DLD1 (cell line): ENCODE measurements at regions not wholly inside any gene's neighbourhood (a gene's known extent, or its start where the extent isn't known, plus 50 kb on each side); places are given as distances from the start of the nearest gene placed in this dataset.

Experiments used
- in situ Hi-C: cut with HindIII; loops from 2 replicates; pipeline ENCODE4 v1.10.0; 2017; ENCODE audit warnings: low sequenced_read_pairs

- in situ Hi-C loops, result no loop called here
Measured at GRCh38 chr2:5913711-5914395, 221.7 kb downstream of the SOX11 start.

- in situ Hi-C loops, result no loop called here
Measured at GRCh38 chr2:5914811-5915611, 222.8 kb downstream of the SOX11 start.

GRCh38 chr2:5915881-5916310, 223.7 kb downstream of the SOX11 start:
- in situ Hi-C loops, result no loop called here

GRCh38 chr2:5921081-5921642, 229.0 kb downstream of the SOX11 start:
- in situ Hi-C loops, result no loop called here

- in situ Hi-C loops, result no loop called here
Measured at GRCh38 chr2:5923957-5924945, 232.1 kb downstream of the SOX11 start.

GRCh38 chr2:5925604-5926003, 233.4 kb downstream of the SOX11 start:
- in situ Hi-C loops, result no loop called here

GRCh38 chr2:5926871-5927512, 234.8 kb downstream of the SOX11 start:
- in situ Hi-C loops, result no loop called here

DNA sequence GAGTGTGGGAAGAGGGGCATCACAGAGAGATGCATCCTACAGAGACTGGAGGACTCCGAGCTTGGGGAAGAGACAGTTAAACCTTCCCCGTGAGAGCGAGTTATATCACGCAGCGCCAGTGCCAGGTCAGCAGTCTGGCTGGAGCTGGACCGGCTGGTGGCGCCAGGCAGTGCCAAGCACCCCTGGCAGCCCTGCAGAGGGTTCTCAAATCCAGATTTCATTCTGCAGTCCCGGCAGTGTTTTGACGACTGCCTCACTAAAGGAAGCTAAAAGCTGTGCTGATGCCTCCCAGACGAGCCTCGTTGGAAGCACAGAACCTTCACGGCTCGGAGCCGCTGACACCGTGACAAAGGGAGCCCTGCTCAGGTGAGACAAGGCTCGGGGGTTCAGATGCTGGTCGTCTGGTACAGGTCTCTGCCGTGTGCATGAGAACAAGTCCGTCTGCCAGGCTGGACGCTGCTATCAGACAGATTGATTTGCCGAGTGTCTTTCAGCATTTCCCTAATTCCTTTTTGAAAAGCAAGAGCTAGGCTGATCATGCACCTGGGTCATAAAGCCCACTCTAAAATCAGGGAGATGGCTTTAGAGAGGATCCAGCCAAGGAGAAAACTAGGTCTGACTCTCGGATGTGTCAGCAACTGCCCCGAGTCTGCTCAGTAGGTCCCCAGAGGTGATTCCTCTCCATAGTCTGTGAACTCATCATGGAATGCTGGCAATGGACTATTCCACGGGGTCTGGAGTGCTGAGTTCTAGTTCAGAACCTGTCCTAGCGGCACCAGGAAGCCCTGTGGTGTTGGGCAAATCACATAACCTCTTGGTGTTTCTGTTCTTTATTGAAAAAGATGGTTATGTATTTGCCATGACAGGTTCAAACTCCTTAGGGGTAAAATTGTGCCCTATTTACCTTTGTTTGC, 240.6 kb downstream of the SOX11 start:
- in situ Hi-C loops, result no loop called here

DNA sequence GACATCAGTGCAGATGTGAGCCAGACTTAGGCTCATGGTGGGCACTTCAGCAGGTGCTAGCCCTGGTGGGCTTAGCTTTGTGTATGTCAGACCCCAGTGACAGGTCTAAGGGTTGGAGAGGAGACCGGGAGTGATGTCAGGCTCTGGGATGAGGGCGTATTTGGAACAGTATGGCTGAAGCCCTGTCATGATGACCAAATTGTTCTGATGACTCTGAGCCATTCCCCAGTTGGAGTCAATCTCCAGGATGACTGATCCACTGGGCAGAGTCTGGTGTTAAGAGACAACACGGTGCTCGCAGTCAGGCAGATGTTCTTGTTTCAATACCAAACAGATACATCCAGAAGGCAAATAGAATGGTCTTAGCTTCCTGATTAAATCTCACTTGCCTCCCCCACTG, 241.5 kb downstream of the SOX11 start:
- in situ Hi-C loops, result no loop called here

DNA sequence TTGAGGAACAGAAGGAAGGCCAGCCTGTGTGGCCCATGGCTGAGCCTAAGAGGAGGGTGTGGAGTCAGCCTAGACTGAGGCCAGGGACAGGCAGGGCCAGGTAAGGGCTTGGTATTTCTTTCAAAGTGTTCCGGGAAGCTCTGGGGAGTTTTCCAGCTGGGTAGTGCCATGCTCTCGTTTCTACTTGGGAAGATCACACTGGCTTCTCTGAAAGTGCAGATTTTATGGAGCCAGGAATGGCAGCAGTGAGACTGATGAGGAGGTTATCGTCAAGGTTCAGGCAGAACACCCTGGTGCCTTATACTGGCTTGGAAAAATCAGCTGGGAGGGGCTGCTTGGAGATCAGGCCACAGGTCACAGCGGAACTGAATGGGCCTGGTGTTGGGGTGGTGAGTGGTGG, 245.1 kb downstream of the SOX11 start:
- in situ Hi-C loops, result no loop called here

- in situ Hi-C loops, result no loop called here
Measured at GRCh38 chr2:5937851-5938565, 245.8 kb downstream of the SOX11 start.

DNA sequence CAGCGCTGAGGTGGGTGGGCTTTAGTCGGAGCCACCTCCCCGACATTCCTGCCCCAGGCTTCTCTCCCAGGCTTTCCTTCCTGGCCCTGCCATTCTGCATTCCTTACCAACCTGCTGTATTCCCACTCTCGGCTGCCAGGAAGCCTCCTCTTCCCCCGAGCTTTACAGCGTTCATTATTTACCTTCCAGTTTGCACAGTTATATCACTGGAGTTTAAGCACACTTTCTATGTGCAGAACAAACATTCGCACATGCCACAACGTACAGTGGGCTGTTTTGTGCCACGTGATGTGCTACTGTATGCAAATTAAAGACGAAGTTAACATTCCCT, 246.3 kb downstream of the SOX11 start:
- in situ Hi-C loops, result no loop called here

DNA sequence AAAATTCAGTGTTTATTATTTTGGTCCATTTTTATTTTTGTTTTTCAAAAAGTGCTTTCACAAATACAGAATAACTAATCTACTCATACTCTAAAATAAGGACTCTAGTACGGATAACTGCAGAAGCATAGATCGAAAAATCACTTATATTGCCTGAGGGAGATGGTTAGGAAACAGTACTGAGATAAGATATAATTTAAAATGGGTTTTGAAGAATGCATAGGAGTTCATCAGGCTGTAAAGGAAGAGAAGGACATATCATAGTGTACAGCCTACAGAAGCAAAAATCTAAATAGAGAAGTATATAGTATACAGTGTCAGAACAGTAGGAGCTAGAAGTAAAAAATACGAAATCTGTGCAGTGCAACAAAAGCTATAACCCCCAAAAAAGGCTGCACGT, 247.4 kb downstream of the SOX11 start:
- in situ Hi-C loops, result no loop called here

- in situ Hi-C loops, result no loop called here
Measured at GRCh38 chr2:5940596-5941535, 248.7 kb downstream of the SOX11 start.

DNA sequence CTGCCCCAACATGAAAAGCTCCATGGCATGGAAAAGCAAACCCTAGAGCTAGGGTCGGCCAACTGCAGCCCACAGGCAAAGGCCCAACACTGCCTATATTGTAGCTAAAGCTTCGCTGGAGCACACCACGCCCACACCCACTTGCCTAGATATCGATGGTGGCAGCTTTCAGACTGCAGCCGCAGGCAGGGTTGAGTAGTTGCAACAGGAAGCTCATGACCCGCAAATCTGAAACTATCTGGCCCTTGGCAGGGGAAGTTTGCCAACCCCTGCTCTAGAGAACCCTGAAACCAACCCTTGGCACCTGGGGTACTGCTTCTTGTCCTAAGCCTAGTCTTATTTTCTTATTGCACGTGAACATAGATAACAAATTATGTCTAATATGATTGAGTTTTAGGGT, 250.0 kb downstream of the SOX11 start:
- in situ Hi-C loops, result no loop called here

DNA sequence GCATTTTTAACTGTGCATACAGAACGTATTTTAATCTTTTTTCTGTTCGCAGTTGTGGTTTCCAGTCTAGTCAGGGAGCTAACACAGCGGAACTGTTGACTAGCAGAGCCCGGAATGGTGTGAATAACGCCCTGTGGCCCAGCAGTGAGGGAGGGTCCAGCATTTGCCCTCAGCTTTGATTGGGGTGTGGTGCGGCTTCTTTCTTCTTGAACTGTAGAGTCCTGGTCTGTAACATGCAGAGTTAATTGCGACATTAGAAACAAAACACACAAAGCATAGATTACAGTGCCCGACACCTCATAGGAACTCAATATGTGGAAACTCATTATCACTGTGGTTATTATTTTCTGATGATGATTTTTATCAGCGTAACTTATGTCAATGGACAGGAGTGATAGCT, 253.6 kb downstream of the SOX11 start:
- in situ Hi-C loops, result no loop called here

DNA sequence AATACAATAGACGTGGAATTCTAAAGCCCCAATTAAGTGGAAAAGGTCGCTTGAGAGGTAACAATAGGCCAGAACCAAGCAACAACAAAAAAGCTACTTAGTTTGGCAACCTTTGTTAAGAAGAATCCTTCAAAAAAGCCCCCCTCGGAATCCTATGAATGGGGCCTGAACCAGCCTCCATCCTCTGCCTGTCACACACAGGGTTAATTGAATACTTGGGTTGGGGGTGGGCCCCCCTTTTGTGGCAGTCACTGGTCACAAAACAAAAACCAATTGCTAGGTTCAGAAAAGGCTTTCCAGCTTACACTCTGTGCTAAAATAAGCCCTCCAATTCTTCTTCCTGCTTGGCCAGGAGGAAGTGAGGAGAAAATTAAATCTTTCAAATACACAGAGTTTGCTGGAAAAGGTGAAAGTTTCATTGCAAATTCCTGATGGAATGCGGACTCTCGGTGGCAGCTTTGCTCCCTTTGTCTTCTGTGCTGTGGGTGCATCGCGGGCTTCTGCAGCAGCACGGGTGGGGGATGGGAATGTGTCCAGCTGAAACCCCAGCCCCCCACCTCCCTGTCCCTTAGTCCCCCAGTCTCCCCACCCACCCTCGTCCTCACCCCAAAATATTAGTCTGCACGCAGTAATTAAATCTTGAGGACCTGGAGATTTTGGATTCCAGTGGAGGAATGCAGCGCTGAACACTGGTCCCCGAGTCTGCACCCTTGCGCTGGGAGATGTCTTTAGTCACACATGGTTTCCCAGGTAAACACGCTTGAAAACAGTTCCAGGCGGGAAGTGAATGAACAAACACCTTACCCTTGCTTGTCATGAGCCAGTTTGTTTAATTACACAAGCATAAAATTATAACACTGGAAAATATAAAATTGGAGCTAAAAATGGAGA, 254.3 kb downstream of the SOX11 start:
- in situ Hi-C loops, result no loop called here
